Left colon (tissue), 2 donors: ENCODE measurements at regions not wholly inside any gene's neighbourhood (a gene's known extent, or its start where the extent isn't known, plus 50 kb on each side); places are given as distances from the start of the nearest gene placed in this dataset.
A peak's percentile ranks its signal among the peaks of the same experiment; 100 is the strongest.
"Not testable (repeated sequence)": the region's sequence is repeated elsewhere in the genome, so short reads cannot be mapped to it uniquely, and the experiment has no call there.

Experiments
- ATAC-seq: fragments of 200-7000 bp; cut with Tn5 transposase; one replicate; pipeline ENCODE4 v1.9.1; 2020; ENCODE audit warnings: mild to moderate bottlenecking, moderate library complexity
- DNase-seq, 2 donors: peaks; one replicate each; pipeline ENCODE4 v3.0.0-alpha.2; 2020
- intact Hi-C, 2 donors: fragments of 100-400 bp; cut with DNase I in 1 of 2; cut with micrococcal nuclease in 1 of 2; formaldehyde crosslinking; loops; one replicate each; pipeline versions ENCODE4 v1.11.2 to v1.14.0; 2022; cut with DNase I, micrococcal nuclease
- donor health status: DM: no; HTN: no; CAD: no.
- donor health status: DM: yes; HTN: yes; CAD: no.

DNA sequence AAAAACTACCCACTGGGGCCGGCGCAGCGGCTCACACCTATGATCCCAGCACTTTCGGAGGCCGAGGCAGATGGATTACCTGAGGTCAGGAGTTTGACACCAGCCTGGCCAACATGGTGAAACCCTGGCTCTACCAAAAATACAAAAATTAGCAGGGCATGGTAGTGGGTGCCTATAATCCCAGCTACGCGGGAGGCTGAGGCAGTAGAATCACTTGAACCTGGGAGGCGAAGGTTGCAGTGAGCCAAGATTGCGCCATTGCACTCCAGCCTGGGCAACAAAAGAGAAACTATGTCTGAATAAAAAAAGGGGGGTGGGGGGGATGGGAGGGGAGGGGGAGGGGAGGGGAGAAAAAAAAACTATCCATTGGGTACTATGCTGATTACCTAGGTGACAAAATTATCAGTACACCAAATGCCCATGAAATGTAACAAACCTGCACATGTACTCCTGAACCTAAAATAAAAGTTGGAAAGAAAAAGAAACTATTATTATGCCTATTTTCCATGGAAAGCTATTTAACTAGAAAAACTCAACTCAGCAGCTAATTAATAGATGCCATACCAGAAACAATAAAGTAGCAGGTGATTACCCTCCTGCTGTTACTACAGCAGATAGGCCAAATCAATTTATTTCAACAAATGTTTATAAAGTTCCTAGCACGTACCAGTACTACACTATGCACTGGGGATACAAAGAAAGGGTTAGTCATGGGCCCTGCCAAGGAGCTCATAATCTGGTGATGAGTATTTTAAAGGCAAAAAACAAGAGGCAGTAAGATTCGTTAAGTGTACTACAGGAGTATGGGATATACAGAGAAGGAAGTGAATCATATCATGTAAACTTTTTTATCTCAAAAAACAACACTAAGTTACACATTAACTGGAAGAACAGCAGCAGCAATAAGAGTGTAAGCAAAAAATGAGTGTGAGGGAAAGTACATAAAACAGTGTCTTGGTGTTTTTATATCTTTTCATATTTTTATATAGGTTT, 112.8 kb upstream of the SLC39A10 start:
- DNase-seq (no peak), ATAC-seq (peak; percentile 92)
- intact Hi-C loops, result no loop called here

- ATAC-seq, result no peak
- no peak for DNase-seq
- intact Hi-C loops, result no loop called here
Measured at GRCh38 chr2:195543063-195543462, 114.0 kb upstream of the SLC39A10 start.

GRCh38 chr2:195542067-195542466, 115.0 kb upstream of the SLC39A10 start:
- DNase-seq (no peak), ATAC-seq (no peak)
- intact Hi-C loops, result no loop called here

GRCh38 chr2:195538937-195539336, 118.1 kb upstream of the SLC39A10 start:
- no peak for DNase-seq
- intact Hi-C loops, result no loop called here

DNA sequence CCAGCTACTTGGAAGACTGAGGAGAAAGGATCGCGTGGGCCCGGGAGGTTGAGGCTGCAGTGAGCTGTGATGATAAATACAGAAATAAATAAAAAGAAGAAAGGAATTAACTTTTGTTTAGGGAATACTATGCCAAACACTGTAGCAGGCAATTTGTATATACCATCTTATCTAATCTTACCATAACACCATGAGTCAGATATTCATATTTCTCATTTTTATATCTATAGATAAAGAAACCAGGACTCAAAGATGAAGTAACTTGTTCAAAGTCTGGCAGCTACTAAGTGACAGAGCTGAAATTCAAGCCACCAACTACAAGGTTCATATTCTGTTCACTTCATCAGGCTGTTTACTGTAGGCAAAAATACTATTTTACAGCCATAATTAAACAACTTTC, 119.2 kb upstream of the SLC39A10 start:
- intact Hi-C loops, result no loop called here
- ATAC-seq (peak; percentile 12), DNase-seq (no peak)

More at GRCh38 chr2:195538937-195539336, 118.1 kb upstream of the SLC39A10 start:
- ATAC-seq, result no peak

DNA sequence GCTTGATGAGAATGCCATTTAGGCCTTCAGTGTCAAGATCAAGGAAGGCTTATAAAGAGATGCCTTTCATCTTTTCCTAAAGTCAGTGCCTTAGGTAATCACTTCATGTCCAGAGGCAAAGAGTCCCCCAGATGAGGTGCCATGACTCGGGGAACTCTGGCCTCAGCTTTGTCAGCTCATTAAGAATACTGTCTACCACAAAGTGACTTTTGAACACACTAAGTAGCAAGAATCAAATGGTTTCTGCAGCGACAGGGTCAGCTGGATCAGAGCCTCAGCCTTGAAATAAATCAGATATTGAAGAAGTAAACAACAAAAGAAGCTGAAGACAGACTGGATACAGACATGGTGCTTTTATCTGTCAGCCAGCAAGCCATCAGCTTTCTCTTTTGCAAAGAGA, 120.1 kb upstream of the SLC39A10 start:
- no peak for ATAC-seq
- intact Hi-C loops, result no loop called here

GRCh38 chr2:195535911-195536522, 121.0 kb upstream of the SLC39A10 start:
- intact Hi-C loops, result no loop called here
- ATAC-seq (peak; percentile 38), DNase-seq (peak; percentile 38 to 48)

More for the DNA sequence above, 120.1 kb upstream of the SLC39A10 start:
- DNase-seq, result no peak

DNA sequence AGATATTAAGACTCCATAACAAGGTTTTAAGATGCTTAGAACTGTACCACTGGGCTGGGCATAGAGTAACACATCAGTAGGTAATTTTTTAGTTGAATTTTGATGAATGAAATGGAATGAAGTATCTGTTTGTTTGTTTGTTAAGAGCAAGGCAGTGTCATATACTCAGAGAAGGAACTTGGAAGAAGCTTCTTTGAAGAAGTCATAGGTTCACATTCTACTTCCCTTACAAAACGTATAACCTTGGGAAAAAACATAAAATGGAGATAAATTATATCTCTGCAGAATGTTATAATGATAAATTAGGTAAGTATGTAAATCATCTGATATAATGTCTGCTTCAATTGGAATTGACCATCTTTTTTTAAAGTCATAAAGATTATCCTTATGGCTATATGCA, 122.1 kb upstream of the SLC39A10 start:
- ATAC-seq, result no peak
- intact Hi-C loops, result no loop called here
- no peak for DNase-seq

- DNase-seq (peak in 1 of 2 donors; percentile 33), ATAC-seq (peak; percentile 23)
- intact Hi-C loops, result no loop called here
Measured at GRCh38 chr2:195533771-195534642, 123.0 kb upstream of the SLC39A10 start.

GRCh38 chr2:195532628-195533271, 124.3 kb upstream of the SLC39A10 start:
- DNase-seq, result no peak
- ATAC-seq, result peak; percentile 85
- intact Hi-C loops, result no loop called here

- intact Hi-C loops, result no loop called here
- ATAC-seq, result no peak
- no peak for DNase-seq
Measured at GRCh38 chr2:195532255-195532627, 124.8 kb upstream of the SLC39A10 start.

GRCh38 chr2:195531754-195532153, 125.3 kb upstream of the SLC39A10 start:
- intact Hi-C loops, result no loop called here
- ATAC-seq (no peak), DNase-seq (no peak)

GRCh38 chr2:195523242-195523641, 133.8 kb upstream of the SLC39A10 start:
- intact Hi-C loops, DNase-seq, ATAC-seq: not testable (repeated sequence)

DNA sequence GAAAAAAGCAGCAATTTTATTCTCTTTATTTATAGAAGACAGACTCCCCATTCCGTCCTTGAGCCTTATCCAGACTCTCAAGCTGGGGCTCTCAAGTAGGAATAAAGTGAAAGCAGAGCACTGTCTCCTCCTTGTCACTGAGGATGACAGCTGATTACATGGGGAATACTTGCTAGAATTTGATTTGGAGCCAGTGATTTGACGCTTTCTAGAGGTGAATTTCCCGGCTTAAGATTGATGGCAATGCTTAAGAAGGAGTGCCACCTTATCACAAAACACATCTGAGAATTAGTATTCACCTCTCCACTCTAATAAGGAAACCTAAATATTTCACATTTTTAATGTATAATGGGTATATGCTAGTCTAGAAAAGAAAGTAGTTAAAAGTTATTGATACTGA, 135.4 kb upstream of the SLC39A10 start:
- intact Hi-C loops, result no loop called here
- no peak for ATAC-seq
- no peak for DNase-seq

- DNase-seq (no peak), ATAC-seq (no peak)
- intact Hi-C loops, result no loop called here
Measured at GRCh38 chr2:195520671-195521155, 136.3 kb upstream of the SLC39A10 start.

- no peak for ATAC-seq
- intact Hi-C loops, result no loop called here
- no peak for DNase-seq
Measured at GRCh38 chr2:195515551-195515950, 141.5 kb upstream of the SLC39A10 start.

DNA sequence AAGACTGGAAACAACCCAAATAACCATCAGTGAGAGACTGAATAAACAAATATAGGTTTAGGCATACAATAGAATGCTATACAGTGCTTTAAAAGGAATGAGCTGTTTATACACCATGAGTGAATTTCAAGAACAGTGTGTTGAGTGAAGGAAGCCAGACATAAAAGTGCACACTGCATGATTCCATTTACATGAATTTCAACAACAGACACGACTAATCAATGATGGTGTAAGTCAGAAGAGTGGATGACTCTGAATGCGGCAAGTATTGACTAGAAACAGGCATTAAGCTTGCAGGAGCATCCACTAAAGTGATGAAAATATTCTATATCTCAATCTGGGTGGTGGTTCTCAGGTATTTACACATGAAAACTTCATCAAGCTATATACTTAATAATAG, 142.7 kb upstream of the SLC39A10 start:
- DNase-seq, result no peak
- intact Hi-C loops, result no loop called here
- ATAC-seq, result no peak

GRCh38 chr2:195513119-195513518, 143.9 kb upstream of the SLC39A10 start:
- DNase-seq (no peak), ATAC-seq (no peak)
- intact Hi-C loops, result no loop called here

GRCh38 chr2:195509551-195509950, 147.5 kb upstream of the SLC39A10 start:
- no peak for ATAC-seq
- no peak for DNase-seq
- intact Hi-C loops, result loop anchor here in 1 of 2 donors (10.0 kb wide), 1 partner anchor 155 kb away; no protein-coding TSS in a partner anchor
